ENCODE measurements at regions not wholly inside any gene's neighbourhood (a gene's known extent, or its start where the extent isn't known, plus 50 kb on each side); places are given as distances from the start of the nearest gene placed in this dataset.

DNA sequence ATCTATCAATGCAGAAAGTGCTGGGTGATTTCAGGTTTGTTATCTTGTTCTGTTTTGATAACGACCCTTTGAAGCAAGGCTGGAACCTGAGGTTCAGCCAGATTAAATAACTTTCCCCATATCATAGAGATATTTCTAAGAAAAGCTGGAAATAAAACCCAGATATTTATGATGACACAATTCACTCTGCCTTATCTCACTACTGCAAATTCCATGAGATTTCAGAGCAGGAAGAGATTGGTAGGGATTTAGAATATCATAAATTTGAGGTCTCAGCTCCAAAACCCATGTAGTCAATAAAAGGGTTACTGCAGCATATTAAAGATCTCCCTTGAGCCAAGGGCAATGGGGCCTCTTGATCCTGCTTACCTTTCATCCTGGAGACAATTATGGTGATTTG lies 692.5 kb upstream of the IGFBP3 start:
- Histone ChIP-seq H3K23ac (ENCODE audit: low read depth, low read length) (no peak overlapping the region), H3K27ac (ENCODE audit: insufficient read depth, low read length) (no peak overlapping the region), H3K14ac (replicated peaks; ENCODE audit: low read depth, low read length) (no peak overlapping the region), H2AK9ac (replicated peaks; ENCODE audit: low read depth, low read length, poor library complexity) (no peak overlapping the region), H3K18ac (ENCODE audit: low read depth, low read length) (no peak overlapping the region), H3K4me2 (ENCODE audit: low read depth, low read length) (no peak overlapping the region), H3K79me1 (ENCODE audit: low read depth in 1 of 2, low read length in 2 of 2) (no peaks in the 10 kb centered on the region), H4K91ac (ENCODE audit: insufficient read depth, low read depth, low read length) (no peak overlapping the region), H2BK120ac (ENCODE audit: low read depth, low read length) (no peak overlapping the region), H3K36me3 (ENCODE audit: control insufficient read depth, insufficient read depth, low read length) (no peaks in the 10 kb centered on the region), H2AFZ (replicated peaks; ENCODE audit: low read length, poor library complexity) (no peak overlapping the region), H3K9ac (ENCODE audit: low read depth, low read length) (no peak overlapping the region), H4K8ac (ENCODE audit: low read depth in 2 of 2, low read length in 2 of 2) (no peak overlapping the region), H3K4me1 (ENCODE audit: control insufficient read depth, insufficient read depth, low read length) (no peaks in the 10 kb centered on the region), H4K5ac (ENCODE audit: low read depth, low read length) (no peak overlapping the region), H3K4ac (ENCODE audit: low read depth, low read length) (no peak overlapping the region), H2BK5ac (ENCODE audit: low read depth, low read length, poor library complexity, severe bottlenecking) (no peak overlapping the region), H2AK5ac (ENCODE audit: low read depth, low read length) (no peak overlapping the region), H3K4me3 (ENCODE audit: insufficient read depth, low read depth, low read length) (no peak overlapping the region), H3K27me3 (ENCODE audit: control insufficient read depth, insufficient read depth, low read length) (no peaks in the 10 kb centered on the region), H3K9me1 (ENCODE audit: insufficient read depth, low read length) (no peaks in the 10 kb centered on the region), H4K20me1 (ENCODE audit: insufficient read depth, low read length) (no peaks in the 10 kb centered on the region), H3K56ac (ENCODE audit: extremely low read depth, insufficient read depth, low read length) (no peak overlapping the region), H2BK20ac (ENCODE audit: low read depth, low read length) (no peak overlapping the region), H2BK15ac (ENCODE audit: low read depth, low read length) (no peak overlapping the region), H3K9me3 (ENCODE audit: control insufficient read depth, insufficient read depth, low read length) (no peaks in the 10 kb centered on the region)
- no TSS peak for BruUV-seq (replicated peaks)
- ChIA-PET POLR2A (ENCODE audit: unreplicated experiment) (no interaction called here), CTCF (no interaction called here)
- dilution Hi-C loops (cut with HindIII; ENCODE audit: low sequenced_read_pairs, unreplicated experiment): no loop called here
- in situ Hi-C loops (cut with MboI; ENCODE audit: low sequenced_read_pairs): no loop called here
- intact Hi-C loops (cut with micrococcal nuclease): no loop called here
- TF ChIP-seq MXI1 (IDR thresholded peaks at IDR 0.05; ENCODE audit: borderline replicate concordance, low read depth, low read length) (no peak), NFE2L2 (IDR thresholded peaks at IDR 0.05; ENCODE audit: low read depth, low read length) (no peak), RAD21 (IDR thresholded peaks at IDR 0.05; ENCODE audit: low read length) (no peak), FOS (IDR thresholded peaks at IDR 0.05; ENCODE audit: low read depth, low read length) (no peak), CEBPB (IDR thresholded peaks at IDR 0.05; ENCODE audit: low read depth, low read length) (no peak), POLR2A (IDR thresholded peaks at IDR 0.05; ENCODE audit: low read depth, low read length) (no peak), MAZ (IDR thresholded peaks at IDR 0.05; ENCODE audit: borderline replicate concordance, low read depth, low read length) (no peak), BHLHE40 (IDR thresholded peaks at IDR 0.05; ENCODE audit: low read depth, low read length) (no peak), RFX5 (IDR thresholded peaks at IDR 0.05; ENCODE audit: low read depth, low read length) (no peak), MAFK (IDR thresholded peaks at IDR 0.05; ENCODE audit: low read depth, low read length) (no peak), SMC3 (IDR thresholded peaks at IDR 0.05; ENCODE audit: low read depth, low read length) (no peak), CHD1 (IDR thresholded peaks at IDR 0.05; ENCODE audit: low read depth, low read length) (no peak), RCOR1 (IDR thresholded peaks at IDR 0.05; ENCODE audit: insufficient replicate concordance, low read length) (no peak)
- TF ChIP-seq, protein P1, sequence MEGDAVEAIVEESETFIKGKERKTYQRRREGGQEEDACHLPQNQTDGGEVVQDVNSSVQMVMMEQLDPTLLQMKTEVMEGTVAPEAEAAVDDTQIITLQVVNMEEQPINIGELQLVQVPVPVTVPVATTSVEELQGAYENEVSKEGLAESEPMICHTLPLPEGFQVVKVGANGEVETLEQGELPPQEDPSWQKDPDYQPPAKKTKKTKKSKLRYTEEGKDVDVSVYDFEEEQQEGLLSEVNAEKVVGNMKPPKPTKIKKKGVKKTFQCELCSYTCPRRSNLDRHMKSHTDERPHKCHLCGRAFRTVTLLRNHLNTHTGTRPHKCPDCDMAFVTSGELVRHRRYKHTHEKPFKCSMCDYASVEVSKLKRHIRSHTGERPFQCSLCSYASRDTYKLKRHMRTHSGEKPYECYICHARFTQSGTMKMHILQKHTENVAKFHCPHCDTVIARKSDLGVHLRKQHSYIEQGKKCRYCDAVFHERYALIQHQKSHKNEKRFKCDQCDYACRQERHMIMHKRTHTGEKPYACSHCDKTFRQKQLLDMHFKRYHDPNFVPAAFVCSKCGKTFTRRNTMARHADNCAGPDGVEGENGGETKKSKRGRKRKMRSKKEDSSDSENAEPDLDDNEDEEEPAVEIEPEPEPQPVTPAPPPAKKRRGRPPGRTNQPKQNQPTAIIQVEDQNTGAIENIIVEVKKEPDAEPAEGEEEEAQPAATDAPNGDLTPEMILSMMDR (conservative IDR thresholded peaks at IDR 0.05; ENCODE audit: low read depth, low read length): no peak
- TF ChIP-seq, protein P2, sequence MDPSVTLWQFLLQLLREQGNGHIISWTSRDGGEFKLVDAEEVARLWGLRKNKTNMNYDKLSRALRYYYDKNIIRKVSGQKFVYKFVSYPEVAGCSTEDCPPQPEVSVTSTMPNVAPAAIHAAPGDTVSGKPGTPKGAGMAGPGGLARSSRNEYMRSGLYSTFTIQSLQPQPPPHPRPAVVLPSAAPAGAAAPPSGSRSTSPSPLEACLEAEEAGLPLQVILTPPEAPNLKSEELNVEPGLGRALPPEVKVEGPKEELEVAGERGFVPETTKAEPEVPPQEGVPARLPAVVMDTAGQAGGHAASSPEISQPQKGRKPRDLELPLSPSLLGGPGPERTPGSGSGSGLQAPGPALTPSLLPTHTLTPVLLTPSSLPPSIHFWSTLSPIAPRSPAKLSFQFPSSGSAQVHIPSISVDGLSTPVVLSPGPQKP (IDR thresholded peaks at IDR 0.05; ENCODE audit: borderline replicate concordance, low read depth, low read length): no peak
- TF ChIP-seq, protein P3, sequence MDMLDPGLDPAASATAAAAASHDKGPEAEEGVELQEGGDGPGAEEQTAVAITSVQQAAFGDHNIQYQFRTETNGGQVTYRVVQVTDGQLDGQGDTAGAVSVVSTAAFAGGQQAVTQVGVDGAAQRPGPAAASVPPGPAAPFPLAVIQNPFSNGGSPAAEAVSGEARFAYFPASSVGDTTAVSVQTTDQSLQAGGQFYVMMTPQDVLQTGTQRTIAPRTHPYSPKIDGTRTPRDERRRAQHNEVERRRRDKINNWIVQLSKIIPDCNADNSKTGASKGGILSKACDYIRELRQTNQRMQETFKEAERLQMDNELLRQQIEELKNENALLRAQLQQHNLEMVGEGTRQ (IDR thresholded peaks at IDR 0.05; ENCODE audit: low read depth, low read length): no peak
- WGBS, 2 experiments (ENCODE audit: extremely low coverage in 2 of 2, insufficient read length in 1 of 2): no CpG with 5 or more reads among the region's 1 CpG
- ATAC-seq (ENCODE audit: low read depth) (no peak), DNase-seq (no peak)

Measured in IMR-90 (cell line).